GM19324 (cell line): ENCODE measurements at regions not wholly inside any gene's neighbourhood (a gene's known extent, or its start where the extent isn't known, plus 50 kb on each side); places are given as distances from the start of the nearest gene placed in this dataset.

Source experiments
- ATAC-seq: cut with Tn5 transposase; IDR thresholded peaks from one replicate; pipeline ENCODE4 v1.9.1; 2021; ENCODE audit warnings: mild to moderate bottlenecking, moderate library complexity; ENCODE audit not compliant: unreplicated experiment, low FRiP score

DNA sequence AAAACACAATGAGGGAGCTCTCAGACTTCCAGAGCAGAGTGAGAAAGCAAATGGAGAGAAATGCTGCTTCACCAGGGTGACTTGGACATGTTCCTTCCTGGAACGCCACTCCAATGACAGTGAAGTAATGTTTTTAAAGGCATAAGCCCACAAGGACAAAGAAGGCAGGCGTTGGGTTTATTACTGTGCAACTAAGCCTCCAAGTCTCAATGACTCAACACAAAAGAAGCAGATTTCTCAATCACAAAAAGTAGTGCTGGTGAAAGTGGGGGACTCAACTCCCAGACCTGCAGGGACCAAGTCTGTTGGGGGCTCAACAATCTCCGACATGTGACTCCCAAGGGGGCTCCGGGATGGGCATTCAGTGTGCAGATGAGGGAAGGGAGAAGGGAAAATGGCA lies 505.2 kb downstream of the BCL11B start:
- no peak for ATAC-seq

DNA sequence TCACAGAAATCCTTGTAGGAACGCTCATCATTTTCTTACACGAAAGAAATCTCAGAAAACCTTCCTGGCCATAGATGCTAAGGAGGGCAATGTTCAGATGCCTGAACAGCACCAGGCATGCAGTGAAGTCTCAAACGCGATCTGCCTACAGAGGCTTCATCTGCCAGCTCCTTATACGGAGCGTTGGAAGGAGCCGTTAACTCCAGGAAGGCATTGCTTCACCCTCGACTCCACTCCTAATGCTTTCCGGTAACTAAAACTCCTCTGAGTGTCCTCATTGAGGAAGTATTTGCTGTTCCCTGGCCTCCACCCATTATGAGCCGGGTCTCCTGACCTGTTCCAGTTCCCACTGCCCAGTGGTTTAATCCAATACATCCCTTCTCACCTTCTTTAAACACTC lies 502.7 kb downstream of the BCL11B start:
- ATAC-seq = no peak

DNA sequence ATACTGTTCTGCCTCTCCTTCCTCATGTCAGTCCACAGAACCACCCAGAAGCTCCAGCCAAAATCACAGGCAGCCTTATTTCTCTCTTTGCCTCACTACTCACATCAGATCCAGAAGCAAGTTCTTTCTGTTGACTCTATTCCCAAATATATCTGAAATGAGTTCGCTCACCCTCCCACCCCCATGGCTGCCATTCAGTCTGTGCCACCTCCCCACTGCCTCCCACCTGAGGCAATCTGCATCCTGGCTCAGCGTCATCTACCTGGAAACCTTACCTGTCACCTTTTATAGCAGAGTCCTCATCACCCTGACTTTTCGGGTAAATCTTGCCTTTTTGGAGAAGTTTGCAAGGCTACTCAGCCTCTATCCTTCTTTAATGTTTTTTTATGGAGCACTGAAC lies 501.8 kb downstream of the BCL11B start:
- ATAC-seq = no peak

DNA sequence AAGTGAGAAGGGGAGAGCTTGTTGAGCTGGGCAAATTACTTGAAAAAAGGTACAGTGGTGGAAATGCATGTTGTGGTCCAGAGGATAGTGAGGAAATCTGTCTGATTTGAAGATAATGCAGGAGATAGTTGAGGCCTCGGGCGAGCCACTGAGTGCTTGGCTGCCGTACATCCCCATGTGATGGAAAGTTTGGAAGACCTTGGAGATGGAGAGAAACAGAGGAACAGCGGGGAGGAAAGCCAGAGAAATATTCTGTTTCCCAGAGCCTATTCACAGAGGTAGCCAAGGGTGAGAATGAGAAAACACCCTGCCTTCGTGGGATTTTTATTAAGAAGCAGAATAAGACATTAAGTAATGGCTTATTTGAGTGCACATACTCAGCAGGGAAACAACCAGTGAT lies 498.2 kb downstream of the BCL11B start:
- no peak for ATAC-seq

DNA sequence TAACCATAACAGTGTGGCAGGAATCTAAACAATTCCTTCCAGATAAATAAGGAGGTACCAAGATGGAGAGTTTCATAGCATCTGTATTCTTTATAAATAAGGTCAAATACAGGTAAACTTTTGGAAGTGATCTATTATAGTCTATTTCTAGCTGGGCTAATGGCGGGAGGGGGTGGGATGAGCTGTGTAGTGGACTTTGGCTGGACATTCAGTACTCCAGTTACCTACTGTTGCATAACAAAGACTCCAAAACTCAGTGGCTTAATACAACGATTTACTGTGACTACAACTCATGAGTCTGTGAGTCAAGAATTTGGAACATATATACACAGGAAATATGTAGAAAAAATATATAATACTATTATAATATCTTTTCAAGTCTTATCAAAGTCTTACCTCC lies 496.1 kb downstream of the BCL11B start:
- ATAC-seq = no peak

DNA sequence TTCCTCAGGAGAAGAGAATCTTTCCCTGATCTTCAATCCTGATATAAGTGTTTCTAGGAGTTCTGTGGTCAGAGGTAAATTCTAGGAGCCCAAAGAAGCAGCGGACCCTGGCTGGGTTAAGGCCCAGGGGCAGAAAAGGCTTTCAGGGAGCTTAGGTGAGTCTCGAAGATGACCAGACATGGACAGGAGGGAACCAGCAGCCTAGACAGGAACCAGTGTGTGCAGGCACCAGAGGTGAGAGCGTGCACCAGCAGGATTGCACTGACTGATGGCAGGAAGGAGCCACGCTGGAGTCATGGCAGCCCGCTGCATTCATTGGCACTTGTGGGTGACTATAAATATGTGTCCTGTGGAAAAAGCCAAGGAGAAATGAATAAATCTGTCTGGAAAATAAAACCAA lies 489.9 kb downstream of the BCL11B start:
- no peak for ATAC-seq

DNA sequence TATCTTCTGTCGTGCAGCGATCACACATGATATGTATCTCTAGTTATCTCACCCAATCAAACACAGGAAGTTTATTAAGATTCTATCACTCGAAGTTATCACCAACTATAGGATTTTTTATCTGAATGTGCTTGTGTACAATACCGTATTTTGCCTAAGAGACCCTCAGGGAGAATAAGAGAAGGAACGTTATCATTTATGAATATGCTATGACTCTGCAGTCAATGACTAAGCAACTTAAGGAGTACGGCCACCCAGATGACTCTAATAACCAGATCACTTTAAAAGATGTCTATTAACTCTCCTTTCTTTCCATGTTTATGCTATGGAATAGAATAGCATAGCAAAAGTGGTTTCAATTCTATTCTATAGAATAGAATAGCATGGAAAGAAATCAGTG lies 486.4 kb downstream of the BCL11B start:
- ATAC-seq = no peak

DNA sequence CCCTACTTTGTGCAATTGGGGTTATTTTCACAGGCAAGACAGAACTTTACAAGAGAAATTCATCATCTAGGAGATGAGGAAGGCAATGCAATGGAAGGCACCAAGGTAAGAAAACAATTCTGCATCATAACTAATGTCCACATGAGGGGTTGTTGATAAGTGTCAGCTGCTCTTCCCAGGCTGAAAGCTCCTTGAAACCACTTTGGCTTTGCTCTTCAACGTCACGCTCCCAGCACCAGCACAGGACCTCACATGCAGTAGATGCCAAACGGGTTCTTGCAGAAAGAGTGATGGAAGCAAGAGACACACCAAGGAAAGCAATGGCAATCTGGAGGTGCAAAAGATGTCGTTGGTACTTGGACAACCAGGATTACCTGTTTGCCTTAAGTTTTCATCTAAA lies 485.5 kb downstream of the BCL11B start:
- ATAC-seq = no peak

DNA sequence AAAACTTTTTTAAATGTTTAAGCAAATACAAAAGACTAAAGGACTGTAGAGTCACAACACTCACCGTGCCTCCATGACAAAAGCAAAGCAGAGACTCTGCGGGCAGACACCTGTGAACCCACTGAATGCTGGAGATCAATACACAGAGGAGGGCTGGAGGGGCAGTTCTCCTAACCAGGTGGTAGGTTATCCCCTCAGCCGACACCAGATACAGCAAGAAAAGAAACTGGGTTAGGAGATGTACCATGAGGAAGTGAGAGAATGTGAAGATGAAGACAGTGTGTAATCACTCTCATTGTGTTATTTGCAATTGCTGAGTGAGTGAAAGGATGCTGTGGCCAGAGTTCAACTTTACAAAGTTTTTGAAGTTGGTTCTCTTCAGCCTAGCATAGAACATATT lies 480.3 kb downstream of the BCL11B start:
- no peak for ATAC-seq

DNA sequence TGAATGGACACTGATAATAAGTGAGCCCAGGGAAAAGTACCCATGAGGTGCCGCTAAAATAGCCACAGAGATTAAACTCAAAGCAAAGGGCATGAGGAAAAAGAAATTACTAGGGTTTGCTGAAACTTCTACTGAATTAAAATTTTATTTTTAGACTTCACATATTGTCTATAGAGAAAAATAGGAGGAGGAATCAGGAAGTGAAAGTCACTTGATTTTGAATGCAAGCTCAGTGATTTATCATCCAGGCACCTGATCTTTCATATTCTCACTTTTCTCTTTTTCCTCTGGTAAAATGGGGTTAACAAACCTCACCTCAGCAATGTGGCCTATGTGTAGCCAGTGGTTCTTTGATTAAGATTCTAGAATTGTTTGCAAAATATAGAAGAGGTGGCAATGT lies 479.8 kb downstream of the BCL11B start:
- ATAC-seq = no peak

DNA sequence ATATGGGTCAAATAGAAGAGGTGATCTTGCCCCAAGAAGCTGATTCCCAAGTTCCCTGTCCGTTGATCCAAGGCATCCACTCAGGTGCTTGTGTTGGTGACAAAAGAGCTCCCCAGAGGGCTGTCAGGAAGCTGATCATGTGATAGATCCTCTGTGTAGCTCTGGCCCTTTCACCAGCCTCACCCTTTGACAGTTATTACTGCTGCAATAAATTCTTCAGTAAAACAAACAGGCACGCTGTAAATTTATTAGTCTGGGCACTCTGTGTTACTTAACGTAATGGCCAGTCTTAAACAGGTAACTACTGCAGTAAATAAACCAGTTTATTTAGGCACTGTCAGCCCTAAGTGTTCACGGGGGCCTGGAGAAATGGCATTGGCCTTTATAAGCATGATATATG lies 473.9 kb downstream of the BCL11B start:
- ATAC-seq = no peak

DNA sequence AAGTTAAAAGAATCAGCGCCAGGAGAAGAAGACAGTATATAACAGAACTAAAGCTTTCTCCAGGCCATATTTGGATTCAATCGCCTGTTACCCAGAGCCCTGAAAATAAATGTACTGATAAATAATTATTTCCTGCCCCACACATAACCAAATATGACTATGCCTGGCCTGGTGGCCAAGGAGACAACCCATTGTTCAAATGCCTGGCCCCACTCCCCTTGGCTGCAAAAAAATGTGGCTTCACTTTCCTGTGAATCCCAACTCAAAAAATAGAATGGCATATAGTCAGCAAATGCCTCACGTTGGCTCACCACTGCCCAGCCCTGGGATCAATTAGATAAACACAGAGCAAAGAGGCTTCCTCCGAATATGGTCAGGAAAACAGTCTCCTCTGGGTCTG lies 472.1 kb downstream of the BCL11B start:
- ATAC-seq = no peak

DNA sequence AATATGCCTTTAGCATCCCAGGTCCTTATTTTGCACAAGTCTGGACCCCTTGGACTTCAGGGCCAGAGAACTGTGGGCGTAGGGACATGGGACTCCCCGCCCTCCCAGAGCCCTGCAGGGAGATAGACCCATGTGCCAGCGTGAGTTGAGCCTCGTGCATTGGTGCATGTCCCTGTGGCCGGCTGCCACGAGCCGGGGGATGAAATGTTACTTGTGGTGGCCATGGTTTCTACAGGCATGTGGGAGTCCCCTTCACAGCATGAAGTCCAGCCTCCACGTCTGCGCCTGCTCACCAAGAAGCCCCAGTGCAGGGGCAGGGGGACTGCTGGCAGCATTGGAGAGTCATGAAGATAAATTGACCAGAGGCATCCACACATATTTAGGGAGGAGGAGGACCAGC lies 470.0 kb downstream of the BCL11B start:
- ATAC-seq = no peak

DNA sequence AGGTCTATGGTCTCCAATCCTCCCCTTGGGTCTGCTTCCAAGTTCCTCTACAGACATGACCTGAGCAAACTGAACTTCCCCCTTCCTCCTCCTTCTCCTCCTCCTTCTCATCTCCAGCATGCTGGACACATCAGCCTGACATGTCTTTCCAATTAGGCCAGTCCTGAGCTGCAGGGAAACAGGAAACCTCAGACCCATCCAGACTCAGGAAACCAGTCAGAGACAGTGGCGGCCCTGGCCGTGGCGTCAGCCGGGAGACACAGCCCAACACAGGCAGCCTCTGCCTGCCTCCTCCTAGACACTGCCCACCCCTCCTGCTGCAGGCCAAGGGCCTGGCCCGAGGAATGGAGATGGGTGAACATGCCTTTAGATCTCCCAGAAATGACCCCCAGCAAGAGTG lies 468.8 kb downstream of the BCL11B start:
- ATAC-seq = no peak

DNA sequence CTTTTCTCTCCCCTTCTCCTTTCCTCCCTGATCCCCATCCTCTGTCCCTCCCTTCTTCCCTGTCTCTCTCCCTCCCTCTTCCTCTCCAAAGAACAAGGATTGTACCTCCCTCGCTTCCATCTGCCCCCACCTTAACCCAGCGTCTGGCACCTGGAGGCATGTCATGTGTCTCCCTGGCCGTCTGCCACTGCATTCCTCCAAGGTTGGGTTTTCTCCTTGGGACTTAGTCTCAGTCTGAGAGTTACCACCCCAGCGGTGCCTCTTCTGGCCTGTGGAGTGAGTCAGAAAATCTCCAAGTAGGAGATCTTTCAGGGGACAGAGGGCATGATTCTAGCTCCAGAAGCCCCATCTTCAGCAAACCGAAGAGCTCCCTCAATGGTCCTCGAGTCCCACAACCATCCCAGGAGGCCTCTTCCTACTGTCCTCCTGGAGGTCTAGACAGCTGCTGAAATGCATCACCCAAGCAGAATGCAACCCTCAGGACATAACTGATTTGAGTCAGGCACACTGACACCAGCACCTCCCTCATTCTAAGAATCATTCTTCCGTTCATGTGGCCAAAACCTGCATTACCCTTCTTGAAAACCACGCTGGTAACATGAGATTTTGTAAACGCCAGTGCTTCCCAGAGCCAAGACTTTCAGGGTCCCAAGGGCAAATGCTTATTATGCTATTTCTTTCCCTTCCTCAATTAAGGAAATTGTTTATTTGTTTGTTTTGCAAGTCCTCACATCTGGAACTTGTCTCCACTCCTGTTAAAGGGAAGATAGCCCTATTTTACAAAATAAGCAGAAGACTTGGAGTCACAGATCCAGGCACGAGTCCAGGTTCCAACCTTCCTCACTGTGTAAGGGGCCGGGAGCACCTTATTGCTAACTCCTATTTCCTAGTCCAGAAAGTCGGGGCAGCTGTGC lies 463.2 kb downstream of the BCL11B start:
- no peak for ATAC-seq

DNA sequence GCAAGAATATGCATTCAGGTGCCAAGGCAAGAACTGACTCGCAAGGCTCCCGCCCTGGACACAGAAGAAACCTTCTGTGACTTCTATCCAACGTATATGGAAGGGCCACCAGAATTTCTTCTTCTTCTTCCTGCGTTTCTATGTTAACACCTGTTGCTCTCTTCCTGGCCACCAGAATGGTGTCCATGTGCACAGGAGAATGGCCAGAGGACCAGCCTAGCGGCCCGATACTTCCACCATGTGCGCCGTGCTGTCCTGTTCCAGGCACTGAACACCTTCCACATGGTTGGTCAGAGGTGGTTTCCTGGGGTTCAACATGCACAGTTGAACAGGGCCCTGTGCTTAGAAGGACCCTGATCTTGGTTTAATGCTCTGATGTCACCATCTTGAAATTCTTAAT lies 455.8 kb downstream of the BCL11B start:
- ATAC-seq = no peak

DNA sequence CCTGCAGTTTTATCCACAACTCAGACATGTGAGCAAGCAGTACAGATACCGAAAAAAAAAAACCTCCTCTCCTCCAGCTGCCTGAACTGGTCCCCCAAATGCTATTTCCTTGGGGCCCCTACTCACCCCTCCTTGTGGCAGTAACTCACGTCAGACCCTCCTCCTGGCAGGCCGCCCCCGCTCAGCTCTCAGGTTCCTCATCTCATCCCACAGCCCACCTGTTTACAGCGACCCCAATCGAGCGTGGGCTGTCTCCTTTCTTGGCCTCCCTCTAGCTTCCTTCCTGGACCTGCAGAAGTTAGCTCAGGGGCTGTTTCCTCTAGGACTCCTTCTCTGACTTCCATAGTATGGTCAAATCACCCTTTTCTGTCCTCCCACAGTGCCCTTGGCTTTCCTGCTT lies 455.3 kb downstream of the BCL11B start:
- ATAC-seq = no peak

DNA sequence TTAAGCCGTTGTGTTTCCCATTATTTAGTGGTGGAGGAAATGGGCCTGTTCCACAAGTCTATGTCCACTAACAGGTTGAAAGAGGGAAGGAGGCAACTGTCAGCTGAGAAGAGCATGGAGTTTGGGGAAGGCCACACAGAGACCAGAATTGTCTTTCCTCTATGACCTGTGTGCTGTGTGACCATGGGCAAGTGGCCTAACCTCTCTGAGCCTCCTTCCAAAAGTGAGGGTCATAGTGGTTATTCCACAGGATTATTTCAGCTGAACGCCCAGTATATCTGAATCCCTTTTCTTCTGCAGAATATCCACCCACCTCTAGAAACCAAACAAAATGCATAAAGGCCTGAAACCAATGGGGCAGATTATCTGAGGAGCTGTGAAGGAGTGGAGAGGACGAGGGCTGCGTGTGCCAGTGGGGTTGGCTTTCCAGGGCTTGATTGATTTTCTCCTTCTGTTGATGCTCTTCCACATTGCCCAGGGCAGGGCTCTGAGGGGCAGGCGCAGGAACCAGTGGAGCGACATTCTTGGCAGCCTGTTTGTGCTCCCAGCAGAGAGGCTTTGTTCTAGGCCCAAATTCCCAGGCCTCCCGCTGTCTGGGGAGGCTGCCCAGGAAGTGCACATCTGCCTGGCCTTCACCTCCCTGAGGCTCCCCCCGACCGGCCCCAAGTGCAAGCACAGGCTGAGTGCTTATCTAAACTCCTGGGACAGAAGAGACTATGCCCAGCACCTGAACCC lies 452.7 kb downstream of the BCL11B start:
- no peak for ATAC-seq

DNA sequence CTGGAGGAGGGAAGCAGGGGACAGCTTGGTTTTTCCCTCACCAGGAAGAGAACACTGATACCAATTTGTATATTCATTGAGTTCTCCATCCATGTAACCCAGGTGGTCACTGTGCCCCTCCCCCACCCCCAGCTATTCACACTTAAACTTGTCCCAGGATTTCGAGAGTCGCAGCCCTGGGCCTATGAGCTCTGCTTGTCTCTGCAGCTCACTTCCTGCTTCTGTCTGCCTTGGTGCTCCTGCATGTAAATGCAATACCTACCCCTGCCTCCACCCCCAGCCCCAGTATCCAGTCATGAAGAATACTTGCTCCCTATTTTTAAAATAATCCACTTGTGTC lies 452.2 kb downstream of the BCL11B start:
- no peak for ATAC-seq

DNA sequence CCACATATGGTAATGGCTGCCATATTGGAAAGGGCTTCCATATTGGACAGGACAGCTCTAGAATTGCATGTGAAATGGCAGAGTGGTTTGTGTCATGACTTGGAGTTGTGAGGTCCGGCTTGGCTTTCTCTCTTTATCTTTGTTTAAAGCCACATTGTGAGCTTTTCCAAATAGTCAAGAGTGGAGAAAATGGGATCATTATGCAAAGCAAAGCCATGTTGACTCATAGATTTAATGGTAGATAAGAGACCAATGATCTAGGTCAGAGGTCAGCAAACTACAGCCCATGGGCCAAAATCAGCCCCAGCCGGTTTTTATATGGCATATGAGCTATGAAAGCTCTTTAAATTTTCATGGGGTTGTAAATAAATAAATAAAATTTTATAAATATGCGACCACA lies 449.1 kb downstream of the BCL11B start:
- ATAC-seq = no peak

DNA sequence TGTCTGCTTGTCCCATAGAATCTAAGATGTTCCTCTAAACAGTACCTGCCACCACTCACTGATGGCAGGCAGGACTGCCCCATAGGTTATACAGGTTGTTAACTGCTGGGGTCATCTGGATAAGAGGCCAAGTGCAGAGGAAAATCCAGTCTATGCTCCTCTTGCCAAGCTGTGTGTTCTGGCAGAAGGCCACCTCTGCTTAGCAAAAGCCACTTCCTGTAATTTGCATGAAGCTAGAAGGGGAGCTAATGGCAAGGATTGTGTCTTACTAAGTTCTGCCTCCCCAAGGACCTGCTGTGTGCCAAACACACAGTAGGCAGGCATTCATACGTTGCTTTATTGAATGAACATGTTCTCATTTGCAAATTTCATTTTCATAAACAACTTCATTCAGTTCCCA lies 445.4 kb downstream of the BCL11B start:
- no peak for ATAC-seq

DNA sequence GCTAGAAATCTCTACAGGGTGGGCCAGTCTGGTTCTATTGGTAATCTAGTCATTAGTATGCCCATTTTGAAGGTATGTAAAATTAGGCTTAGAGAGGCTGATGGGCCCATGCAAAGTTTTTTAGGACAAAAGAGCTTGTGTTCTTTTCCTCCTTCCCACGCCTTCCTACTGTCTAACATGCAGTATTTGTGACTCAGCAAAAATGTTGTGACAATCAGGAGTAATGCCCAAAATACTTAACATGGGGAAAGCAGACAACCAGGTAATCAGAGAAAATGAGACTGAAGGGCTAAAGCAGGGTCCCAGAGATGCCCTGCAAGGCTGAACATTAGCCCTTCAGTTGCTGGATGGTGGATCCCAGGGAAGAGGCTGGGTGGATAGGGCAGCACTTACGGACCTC lies 437.9 kb downstream of the BCL11B start:
- no peak for ATAC-seq
